ENCODE measurements at regions not wholly inside any gene's neighbourhood (a gene's known extent, or its start where the extent isn't known, plus 50 kb on each side); places are given as distances from the start of the nearest gene placed in this dataset.

DNA sequence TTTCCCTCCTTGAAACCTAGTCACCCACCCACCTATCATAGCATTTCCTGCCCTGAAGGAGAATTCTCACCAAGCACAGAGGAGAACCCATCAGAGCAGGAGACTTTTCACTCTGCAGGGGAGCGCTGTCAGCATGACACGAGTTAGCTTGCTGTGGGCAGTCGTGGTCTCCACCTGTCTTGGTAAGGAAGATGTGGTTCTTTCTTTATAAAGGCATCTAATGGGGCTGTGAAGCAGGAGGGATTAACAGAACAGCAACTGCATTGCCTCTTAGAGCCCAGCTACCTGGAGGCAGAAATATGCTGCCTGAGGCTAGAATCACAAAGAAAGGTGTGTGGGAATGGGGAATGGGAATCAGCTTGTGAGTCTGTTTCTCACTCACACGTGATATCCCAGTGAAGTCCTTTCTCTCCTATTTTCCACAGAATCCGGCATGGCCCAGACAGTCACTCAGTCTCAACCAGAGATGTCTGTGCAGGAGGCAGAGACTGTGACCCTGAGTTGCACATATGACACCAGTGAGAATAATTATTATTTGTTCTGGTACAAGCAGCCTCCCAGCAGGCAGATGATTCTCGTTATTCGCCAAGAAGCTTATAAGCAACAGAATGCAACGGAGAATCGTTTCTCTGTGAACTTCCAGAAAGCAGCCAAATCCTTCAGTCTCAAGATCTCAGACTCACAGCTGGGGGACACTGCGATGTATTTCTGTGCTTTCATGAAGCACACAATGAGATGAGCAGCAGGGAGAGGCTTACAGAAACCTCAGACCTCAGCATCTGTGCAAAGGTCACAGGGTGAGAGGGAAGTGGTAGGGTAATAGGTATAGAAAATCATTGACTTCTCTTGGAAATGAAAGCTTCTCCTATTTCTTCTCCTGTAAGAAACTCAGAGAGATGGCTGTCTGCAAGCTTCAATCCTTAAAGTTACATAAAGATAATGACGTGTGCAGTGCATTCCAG lies 316.9 kb downstream of the DAD1 start:
- TF ChIP-seq, protein P1, sequence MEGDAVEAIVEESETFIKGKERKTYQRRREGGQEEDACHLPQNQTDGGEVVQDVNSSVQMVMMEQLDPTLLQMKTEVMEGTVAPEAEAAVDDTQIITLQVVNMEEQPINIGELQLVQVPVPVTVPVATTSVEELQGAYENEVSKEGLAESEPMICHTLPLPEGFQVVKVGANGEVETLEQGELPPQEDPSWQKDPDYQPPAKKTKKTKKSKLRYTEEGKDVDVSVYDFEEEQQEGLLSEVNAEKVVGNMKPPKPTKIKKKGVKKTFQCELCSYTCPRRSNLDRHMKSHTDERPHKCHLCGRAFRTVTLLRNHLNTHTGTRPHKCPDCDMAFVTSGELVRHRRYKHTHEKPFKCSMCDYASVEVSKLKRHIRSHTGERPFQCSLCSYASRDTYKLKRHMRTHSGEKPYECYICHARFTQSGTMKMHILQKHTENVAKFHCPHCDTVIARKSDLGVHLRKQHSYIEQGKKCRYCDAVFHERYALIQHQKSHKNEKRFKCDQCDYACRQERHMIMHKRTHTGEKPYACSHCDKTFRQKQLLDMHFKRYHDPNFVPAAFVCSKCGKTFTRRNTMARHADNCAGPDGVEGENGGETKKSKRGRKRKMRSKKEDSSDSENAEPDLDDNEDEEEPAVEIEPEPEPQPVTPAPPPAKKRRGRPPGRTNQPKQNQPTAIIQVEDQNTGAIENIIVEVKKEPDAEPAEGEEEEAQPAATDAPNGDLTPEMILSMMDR (IDR thresholded peaks at IDR 0.05; ENCODE audit: low read depth, low read length, poor library complexity, severe bottlenecking) = no peak
- no peak for TF ChIP-seq EZH2phosphoT487 (IDR thresholded peaks at IDR 0.05; ENCODE audit: borderline replicate concordance, low read length)

All from DOHH2 (cell line).